ENCODE measurements at regions not wholly inside any gene's neighbourhood (a gene's known extent, or its start where the extent isn't known, plus 50 kb on each side); places are given as distances from the start of the nearest gene placed in this dataset.

DNA sequence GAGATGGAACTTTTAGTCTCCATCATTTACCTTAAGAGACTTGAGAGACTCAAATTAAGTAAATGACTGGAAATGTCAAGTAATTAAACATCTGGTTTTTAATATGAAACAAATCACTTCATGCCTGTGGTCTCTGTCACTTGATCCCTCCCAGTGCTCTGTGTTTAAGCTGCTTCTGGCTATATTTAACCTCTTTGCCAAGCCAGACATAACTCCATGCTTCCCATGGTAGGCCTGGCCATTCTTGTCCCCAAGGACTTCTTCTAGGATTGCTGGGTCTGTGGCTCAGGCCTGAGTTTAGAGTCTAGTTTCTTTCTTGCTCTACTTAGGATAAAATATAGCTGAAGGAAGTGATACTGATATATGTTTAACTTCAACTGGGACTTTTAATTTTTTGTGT lies 1013.6 kb downstream of the FLRT2 start:
- no peak for FAIRE-seq
- H3K9ac ChIP-seq (ENCODE audit: insufficient read depth, low read depth, low read length) = no peak overlapping the region
- ATAC-seq = no peak
- H2AFZ ChIP-seq (ENCODE audit: low read length) = no peak overlapping the region
- in situ Hi-C loops (cut with HindIII; ENCODE audit: extremely low pct_ligation_motif_present, low pct_unique_long_range_greater_than_20kb) (no loop called here), intact Hi-C loops (cut with micrococcal nuclease; ENCODE audit: unreplicated experiment) (no loop called here)
- no peaks in the 10 kb centered on the region for H3K27me3 ChIP-seq (ENCODE audit: control insufficient read depth in 1 of 2, insufficient read depth in 2 of 2, low read length in 2 of 2)
- H3K36me3 ChIP-seq (replicated peaks in 1 of 2; ENCODE audit: control insufficient read depth in 1 of 2, insufficient read depth in 2 of 2, low read length in 2 of 2) = no peaks in the 10 kb centered on the region
- no peak overlapping the region for H3K4me2 ChIP-seq (ENCODE audit: low read depth, low read length)
- H4K20me1 ChIP-seq (ENCODE audit: insufficient read depth, low read length) = no peaks in the 10 kb centered on the region
- TF ChIP-seq MIER2 (CRISPR knock-in tag; IDR thresholded peaks at IDR 0.05) (no peak), NR2F2 (IDR thresholded peaks at IDR 0.05; ENCODE audit: borderline replicate concordance, low read depth) (no peak), ZNF3 (CRISPR knock-in tag; IDR thresholded peaks at IDR 0.05) (no peak), ZNF263 (CRISPR knock-in tag; IDR thresholded peaks at IDR 0.05) (no peak), SETDB1 (CRISPR knock-in tag; IDR thresholded peaks at IDR 0.05; ENCODE audit: borderline replicate concordance) (no peak), SIX1 (CRISPR knock-in tag; IDR thresholded peaks at IDR 0.05; ENCODE audit: borderline replicate concordance) (no peak), ZSCAN31 (CRISPR knock-in tag; IDR thresholded peaks at IDR 0.05; ENCODE audit: low read depth) (no peak), ZFP37 (CRISPR knock-in tag; IDR thresholded peaks at IDR 0.05; ENCODE audit: borderline replicate concordance) (no peak), ZNF207 (IDR thresholded peaks at IDR 0.05; ENCODE audit: borderline replicate concordance) (no peak), GTF2F1 (IDR thresholded peaks at IDR 0.05; ENCODE audit: low read length) (no peak), ZEB1 (IDR thresholded peaks at IDR 0.05; ENCODE audit: insufficient replicate concordance, low read depth) (no peak), ZNF460 (CRISPR knock-in tag; IDR thresholded peaks at IDR 0.05; ENCODE audit: borderline replicate concordance) (no peak), GTF3A (CRISPR knock-in tag; conservative IDR thresholded peaks at IDR 0.05) (no peak), CAMTA2 (CRISPR knock-in tag; IDR thresholded peaks at IDR 0.05; ENCODE audit: borderline replicate concordance) (no peak), GPN1 (CRISPR knock-in tag; IDR thresholded peaks at IDR 0.05; ENCODE audit: borderline replicate concordance) (no peak), ZNF75D (CRISPR knock-in tag; IDR thresholded peaks at IDR 0.05; ENCODE audit: borderline replicate concordance) (no peak)
- TF ChIP-seq, protein P1, sequence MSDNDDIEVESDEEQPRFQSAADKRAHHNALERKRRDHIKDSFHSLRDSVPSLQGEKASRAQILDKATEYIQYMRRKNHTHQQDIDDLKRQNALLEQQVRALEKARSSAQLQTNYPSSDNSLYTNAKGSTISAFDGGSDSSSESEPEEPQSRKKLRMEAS (IDR thresholded peaks at IDR 0.05) = no peak
- TF ChIP-seq, protein P2, sequence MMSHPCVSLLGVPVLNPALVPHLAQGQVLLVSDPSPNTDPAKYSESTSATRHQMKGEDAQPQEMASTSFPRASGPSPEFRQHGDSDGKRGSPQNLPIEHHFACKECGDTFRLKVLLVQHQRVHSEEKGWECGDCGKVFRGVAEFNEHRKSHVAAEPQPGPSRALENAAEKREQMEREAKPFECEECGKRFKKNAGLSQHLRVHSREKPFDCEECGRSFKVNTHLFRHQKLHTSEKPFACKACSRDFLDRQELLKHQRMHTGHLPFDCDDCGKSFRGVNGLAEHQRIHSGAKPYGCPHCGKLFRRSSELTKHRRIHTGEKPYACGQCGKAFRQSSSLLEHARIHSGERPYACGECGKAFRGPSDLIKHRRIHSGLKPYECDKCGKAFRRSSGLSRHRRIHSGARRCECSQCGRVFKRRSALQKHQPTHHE (CRISPR knock-in tag; IDR thresholded peaks at IDR 0.05; ENCODE audit: borderline replicate concordance) = no peak
- ChIA-PET POLR2A (no interaction called here), CTCF (ENCODE audit: low intra/inter-chr PET ratio, low total read pairs) (no interaction called here)
- H3K4me3 ChIP-seq (replicated peaks in 1 of 3; ENCODE audit: insufficient read depth in 1 of 3, low read depth in 2 of 3, low read length in 3 of 3) = no peak overlapping the region
- H3K79me2 ChIP-seq (ENCODE audit: insufficient read depth, low read length) = no peaks in the 10 kb centered on the region
- no TSS peak for BruUV-seq (replicated peaks)
- H3K27ac ChIP-seq (ENCODE audit: extremely low read length, insufficient read depth, low read length) = no peak overlapping the region
- no peak for DNase-seq (ENCODE audit: low spot score)
- no peaks in the 10 kb centered on the region for H3K4me1 ChIP-seq (ENCODE audit: insufficient read depth, low read length)
- no peaks in the 10 kb centered on the region for H3K9me3 ChIP-seq (ENCODE audit: low read length)
